ENCODE measurements at regions not wholly inside any gene's neighbourhood (a gene's known extent, or its start where the extent isn't known, plus 50 kb on each side); places are given as distances from the start of the nearest gene placed in this dataset.

DNA sequence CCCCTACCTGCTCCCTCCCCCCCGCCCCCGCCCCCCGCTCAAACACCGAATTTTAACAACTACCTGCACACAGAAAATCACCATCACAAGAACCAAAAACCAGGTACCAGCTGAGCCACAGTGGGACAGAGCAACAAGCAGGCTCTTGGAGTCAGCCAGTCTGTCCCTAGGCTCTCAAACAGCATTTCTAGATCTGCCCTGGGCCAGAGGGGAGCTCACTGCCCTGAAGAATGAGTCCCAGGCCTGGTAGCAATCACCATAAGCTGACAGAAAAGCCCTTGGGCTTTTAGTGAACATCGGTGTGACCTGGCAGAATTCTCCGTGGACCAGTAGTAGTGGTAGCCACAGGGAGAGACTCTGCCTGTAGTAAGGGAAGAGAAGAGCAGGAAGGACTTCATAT is 58.3 kb downstream of the C11orf87 start:
- TF ChIP-seq, protein P1, sequence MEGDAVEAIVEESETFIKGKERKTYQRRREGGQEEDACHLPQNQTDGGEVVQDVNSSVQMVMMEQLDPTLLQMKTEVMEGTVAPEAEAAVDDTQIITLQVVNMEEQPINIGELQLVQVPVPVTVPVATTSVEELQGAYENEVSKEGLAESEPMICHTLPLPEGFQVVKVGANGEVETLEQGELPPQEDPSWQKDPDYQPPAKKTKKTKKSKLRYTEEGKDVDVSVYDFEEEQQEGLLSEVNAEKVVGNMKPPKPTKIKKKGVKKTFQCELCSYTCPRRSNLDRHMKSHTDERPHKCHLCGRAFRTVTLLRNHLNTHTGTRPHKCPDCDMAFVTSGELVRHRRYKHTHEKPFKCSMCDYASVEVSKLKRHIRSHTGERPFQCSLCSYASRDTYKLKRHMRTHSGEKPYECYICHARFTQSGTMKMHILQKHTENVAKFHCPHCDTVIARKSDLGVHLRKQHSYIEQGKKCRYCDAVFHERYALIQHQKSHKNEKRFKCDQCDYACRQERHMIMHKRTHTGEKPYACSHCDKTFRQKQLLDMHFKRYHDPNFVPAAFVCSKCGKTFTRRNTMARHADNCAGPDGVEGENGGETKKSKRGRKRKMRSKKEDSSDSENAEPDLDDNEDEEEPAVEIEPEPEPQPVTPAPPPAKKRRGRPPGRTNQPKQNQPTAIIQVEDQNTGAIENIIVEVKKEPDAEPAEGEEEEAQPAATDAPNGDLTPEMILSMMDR (IDR thresholded peaks at IDR 0.05; ENCODE audit: control insufficient read depth, extremely low read depth, insufficient read depth), result no peak
- DNase-seq (ENCODE audit: low read depth), result no peak
- H3K4me3 ChIP-seq (ENCODE audit: low read depth, low read length), result no peak overlapping the region

DNA sequence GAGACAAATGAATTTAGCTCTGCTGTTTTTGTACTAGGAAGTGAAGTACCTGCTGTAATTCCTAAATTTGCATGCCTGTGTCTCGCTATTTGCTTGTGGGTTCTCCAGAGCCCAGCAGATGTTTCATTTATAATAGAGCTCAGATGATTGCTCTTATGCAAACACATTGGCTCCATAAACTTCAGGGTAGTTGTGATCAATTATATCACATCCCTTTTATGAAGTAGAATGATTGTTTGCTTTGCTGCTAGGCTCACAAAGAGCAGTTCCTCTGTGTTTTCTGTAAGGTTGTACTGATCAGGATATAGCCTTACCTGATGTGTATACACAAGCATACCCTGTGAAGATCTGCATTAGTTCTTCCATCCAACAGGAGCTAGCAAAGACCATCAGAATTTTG is 64.1 kb downstream of the C11orf87 start:
- TF ChIP-seq, protein P1 (IDR thresholded peaks at IDR 0.05; ENCODE audit: control insufficient read depth, extremely low read depth, insufficient read depth), result no peak
- H3K4me3 ChIP-seq (ENCODE audit: low read depth, low read length), result no peak overlapping the region
- DNase-seq (ENCODE audit: low read depth), result no peak

DNA sequence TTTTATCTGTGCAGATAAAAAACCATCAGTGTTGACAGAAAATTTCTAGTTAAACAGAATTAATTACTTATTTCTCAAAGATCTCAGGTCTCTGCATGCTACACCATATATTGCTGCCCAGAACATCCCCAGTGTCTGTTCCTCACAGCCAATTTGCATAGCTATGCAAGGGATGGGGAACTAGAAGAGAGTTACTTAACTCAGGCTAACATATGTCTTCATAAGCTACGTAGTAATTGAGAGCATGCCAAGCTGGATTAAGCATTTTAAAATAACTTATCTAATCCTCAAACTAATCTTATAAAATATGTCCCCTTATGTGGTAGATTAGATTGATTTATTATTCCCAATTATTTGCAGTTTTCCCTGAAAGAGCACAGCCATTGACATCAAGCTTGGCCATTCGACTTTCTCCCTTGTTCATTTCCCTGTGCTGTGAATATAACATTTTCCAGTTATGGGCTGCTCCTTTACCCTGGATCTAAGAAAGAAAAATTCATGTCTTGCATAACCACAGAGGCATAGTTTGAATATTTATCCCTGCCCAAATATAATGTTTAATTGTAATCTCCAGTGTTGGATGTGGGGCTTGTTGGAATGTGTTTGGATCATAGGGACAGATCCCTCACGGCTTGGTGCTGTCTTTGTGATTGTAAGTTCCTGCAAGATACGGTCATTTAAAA is 69.1 kb downstream of the C11orf87 start:
- TF ChIP-seq, protein P1 (IDR thresholded peaks at IDR 0.05; ENCODE audit: control insufficient read depth, extremely low read depth, insufficient read depth), result no peak
- no peak for DNase-seq (ENCODE audit: low read depth)

DNA sequence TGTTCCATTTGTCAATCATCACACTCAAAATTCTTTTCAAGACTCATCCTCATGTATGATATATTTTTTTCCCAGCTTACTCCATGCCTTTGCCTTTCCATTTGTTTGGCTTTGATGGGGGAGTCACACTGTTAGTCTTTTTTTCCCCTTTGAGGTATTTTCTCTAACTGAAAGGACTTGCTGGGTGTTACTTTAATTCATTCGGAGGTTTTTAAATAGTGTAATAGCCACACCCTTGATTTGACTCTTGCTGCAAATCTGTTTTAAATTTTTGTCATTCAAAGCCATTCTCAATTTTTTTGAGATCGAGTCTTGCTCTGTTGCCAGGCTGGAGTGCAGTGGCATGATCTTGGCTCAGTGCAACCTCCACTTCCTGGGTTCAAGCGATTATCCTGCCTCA is 84.1 kb downstream of the C11orf87 start:
- TF ChIP-seq, protein P1 (IDR thresholded peaks at IDR 0.05; ENCODE audit: control insufficient read depth, extremely low read depth, insufficient read depth), result no peak

More for the DNA sequence above, 69.1 kb downstream of the C11orf87 start:
- H3K4me3 ChIP-seq (ENCODE audit: low read depth, low read length), result no peak overlapping the region

DNA sequence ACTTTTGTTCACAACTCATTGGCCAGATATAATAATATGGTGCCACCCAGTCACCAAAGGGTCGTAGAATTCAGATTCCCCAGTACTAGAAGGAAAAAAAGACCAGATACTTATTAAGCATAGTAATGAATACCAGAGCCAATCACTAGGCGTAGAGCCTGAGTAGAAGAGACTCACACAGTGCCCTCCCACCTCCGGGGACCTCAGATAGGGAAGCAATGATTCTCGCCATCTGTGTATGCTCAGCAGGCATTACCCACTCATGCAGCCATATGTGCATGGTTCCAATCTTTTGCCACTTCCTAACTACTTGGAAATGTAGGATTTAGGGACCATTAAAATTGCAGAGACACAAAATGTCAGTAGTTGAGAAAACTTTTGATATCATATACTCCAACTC is 85.3 kb downstream of the C11orf87 start:
- DNase-seq (ENCODE audit: low read depth), result no peak
- TF ChIP-seq, protein P1 (IDR thresholded peaks at IDR 0.05; ENCODE audit: control insufficient read depth, extremely low read depth, insufficient read depth), result no peak
- no peak overlapping the region for H3K4me3 ChIP-seq (ENCODE audit: low read depth, low read length)

More for the DNA sequence above, 84.1 kb downstream of the C11orf87 start:
- no peak for DNase-seq (ENCODE audit: low read depth)
- no peak overlapping the region for H3K4me3 ChIP-seq (ENCODE audit: low read depth, low read length)

DNA sequence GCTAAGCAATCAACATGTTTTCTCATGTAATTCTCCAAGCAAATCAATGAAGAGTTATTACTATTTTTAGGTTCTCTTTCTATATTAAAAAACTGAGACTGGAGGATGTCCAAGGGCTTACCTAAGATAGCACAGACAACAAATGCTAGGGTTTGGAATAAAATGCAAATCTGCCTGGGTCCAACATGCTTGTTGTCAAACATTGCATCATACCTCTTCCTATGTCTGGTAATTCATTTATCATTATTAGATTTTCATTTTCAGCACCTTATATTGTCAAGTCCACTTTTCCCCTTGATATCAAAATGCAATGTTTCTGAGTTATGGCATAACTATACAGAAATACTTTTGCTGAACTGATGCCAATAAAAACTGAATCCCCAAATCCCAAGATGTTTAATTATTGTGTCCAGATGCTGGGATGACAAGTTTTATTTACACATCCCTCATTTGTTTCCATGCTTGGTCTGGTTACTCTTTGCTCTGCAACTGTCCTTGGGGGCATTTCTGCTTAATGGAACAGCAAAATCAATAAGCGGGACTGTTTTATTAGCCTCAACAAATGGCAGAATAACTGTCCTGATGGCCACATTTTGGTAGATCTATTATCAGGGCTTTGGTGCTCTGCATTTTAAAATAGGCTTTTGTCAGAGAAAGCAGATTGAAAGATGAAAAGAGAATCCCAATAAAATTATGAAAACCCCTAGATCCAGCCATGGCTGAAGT is 86.0 kb downstream of the C11orf87 start:
- H3K4me3 ChIP-seq (ENCODE audit: low read depth, low read length), result no peak overlapping the region
- no peak for DNase-seq (ENCODE audit: low read depth)
- TF ChIP-seq, protein P1 (IDR thresholded peaks at IDR 0.05; ENCODE audit: control insufficient read depth, extremely low read depth, insufficient read depth), result no peak
